Stimulated activated CD8-positive, alpha-beta memory T cell treated with anti-CD3 and anti-CD28 coated beads, Interleukin-15, amount 100 ng/mL, for 1 hour (primary cell): ENCODE measurements at regions not wholly inside any gene's neighbourhood (a gene's known extent, or its start where the extent isn't known, plus 50 kb on each side); places are given as distances from the start of the nearest gene placed in this dataset.

Source experiments
- DNase-seq: peaks from one replicate; pipeline ENCODE4 v3.0.0-alpha.2; 2020; ENCODE audit warnings: low read depth

- DNase-seq: no peak
These were observed 50.7 kb upstream of the ACOT11 start for GRCh38 chr1:54497338-54497737.

GRCh38 chr1:54495954-54496353 is 52.1 kb upstream of the ACOT11 start:
- DNase-seq: no peak

- no peak for DNase-seq
These were observed 54.4 kb upstream of the ACOT11 start for GRCh38 chr1:54493608-54494007.

- DNase-seq: no peak
These were observed 57.4 kb upstream of the ACOT11 start for GRCh38 chr1:54490361-54491248.

- no peak for DNase-seq
These were observed 58.3 kb upstream of the ACOT11 start for GRCh38 chr1:54489627-54490250.

GRCh38 chr1:54488779-54489626 is 59.0 kb upstream of the ACOT11 start:
- DNase-seq: peak; percentile 32

- peak; percentile 43 for DNase-seq
These were observed 59.8 kb upstream of the ACOT11 start for GRCh38 chr1:54488065-54488750.

GRCh38 chr1:54487571-54488050 is 60.4 kb upstream of the ACOT11 start:
- no peak for DNase-seq

- no peak for DNase-seq
These were observed 61.1 kb upstream of the ACOT11 start for GRCh38 chr1:54486907-54487306.

GRCh38 chr1:54485416-54485815 is 62.6 kb upstream of the ACOT11 start:
- DNase-seq: no peak

- no peak for DNase-seq
These were observed 64.1 kb upstream of the ACOT11 start for GRCh38 chr1:54483875-54484437.

- DNase-seq: no peak
These were observed 66.7 kb upstream of the ACOT11 start for GRCh38 chr1:54481201-54481884.

- DNase-seq: no peak
These were observed 67.5 kb upstream of the ACOT11 start for GRCh38 chr1:54480525-54480848.

GRCh38 chr1:54479841-54480524 is 68.0 kb upstream of the ACOT11 start:
- no peak for DNase-seq

- no peak for DNase-seq
These were observed 68.8 kb upstream of the ACOT11 start for GRCh38 chr1:54479251-54479650.

- DNase-seq: no peak
These were observed 70.9 kb upstream of the ACOT11 start for GRCh38 chr1:54477153-54477561.

- DNase-seq: no peak
These were observed 70.4 kb upstream of the SSBP3 start for GRCh38 chr1:54476530-54477109.

GRCh38 chr1:54475946-54476516 is 69.8 kb upstream of the SSBP3 start:
- DNase-seq: no peak

- DNase-seq: no peak
These were observed 69.2 kb upstream of the SSBP3 start for GRCh38 chr1:54475357-54475881.
